Tibial nerve (tissue), 4 donors: ENCODE measurements at regions not wholly inside any gene's neighbourhood (a gene's known extent, or its start where the extent isn't known, plus 50 kb on each side); places are given as distances from the start of the nearest gene placed in this dataset.

Experiments used
- EP300 ChIP-seq, 2 donors: sonication (generic); formaldehyde crosslinking; IDR thresholded peaks; one replicate each; pipeline ENCODE4 v1.6.1; 2017; ENCODE audit warnings: antibody characterized with exemption in 2 of 2, mild to moderate bottlenecking in 1 of 2
- POLR2A ChIP-seq, 2 donors: fragments of 450-650 bp; IDR thresholded peaks; one replicate each; pipeline ENCODE4 v1.6.1; 2017; ENCODE audit warnings: antibody characterized with exemption in 2 of 2, mild to moderate bottlenecking in 2 of 2, moderate library complexity in 2 of 2
- TF ChIP-seq, protein P1 (sequence below), 5 experiments: fragments of 200-600 bp in 3 of 5; fragments of 450-650 bp in 2 of 5; sonication (generic) in 3 of 5; IDR thresholded peaks; one replicate each; pipeline ENCODE4 v1.5.1; 2016 to 2019; ENCODE audit warnings: antibody characterized with exemption in 5 of 5, mild to moderate bottlenecking in 3 of 5, moderate library complexity in 2 of 5

- TF ChIP-seq, protein P1, sequence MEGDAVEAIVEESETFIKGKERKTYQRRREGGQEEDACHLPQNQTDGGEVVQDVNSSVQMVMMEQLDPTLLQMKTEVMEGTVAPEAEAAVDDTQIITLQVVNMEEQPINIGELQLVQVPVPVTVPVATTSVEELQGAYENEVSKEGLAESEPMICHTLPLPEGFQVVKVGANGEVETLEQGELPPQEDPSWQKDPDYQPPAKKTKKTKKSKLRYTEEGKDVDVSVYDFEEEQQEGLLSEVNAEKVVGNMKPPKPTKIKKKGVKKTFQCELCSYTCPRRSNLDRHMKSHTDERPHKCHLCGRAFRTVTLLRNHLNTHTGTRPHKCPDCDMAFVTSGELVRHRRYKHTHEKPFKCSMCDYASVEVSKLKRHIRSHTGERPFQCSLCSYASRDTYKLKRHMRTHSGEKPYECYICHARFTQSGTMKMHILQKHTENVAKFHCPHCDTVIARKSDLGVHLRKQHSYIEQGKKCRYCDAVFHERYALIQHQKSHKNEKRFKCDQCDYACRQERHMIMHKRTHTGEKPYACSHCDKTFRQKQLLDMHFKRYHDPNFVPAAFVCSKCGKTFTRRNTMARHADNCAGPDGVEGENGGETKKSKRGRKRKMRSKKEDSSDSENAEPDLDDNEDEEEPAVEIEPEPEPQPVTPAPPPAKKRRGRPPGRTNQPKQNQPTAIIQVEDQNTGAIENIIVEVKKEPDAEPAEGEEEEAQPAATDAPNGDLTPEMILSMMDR (IDR thresholded peaks at IDR 0.05): no peak
- TF ChIP-seq POLR2A (IDR thresholded peaks at IDR 0.05): no peak
- TF ChIP-seq EP300 (IDR thresholded peaks at IDR 0.05): no peak
These were observed 717.4 kb upstream of the SPRY2 start for GRCh38 chr13:81058211-81058915.
